GM12873 (cell line): ENCODE measurements at regions not wholly inside any gene's neighbourhood (a gene's known extent, or its start where the extent isn't known, plus 50 kb on each side); places are given as distances from the start of the nearest gene placed in this dataset.

Experiments used
- TF ChIP-seq, protein P1 (sequence below): IDR thresholded peaks from 2 replicates; pipeline ENCODE4 v1.5.1; 2012; ENCODE audit warnings: low read depth, mild to moderate bottlenecking, moderate library complexity, low read length, control low read depth; ENCODE audit not compliant: insufficient read depth; ENCODE audit errors: missing control alignments

GRCh38 chr13:74035896-74036295, 98.3 kb downstream of the KLF12 start:
- TF ChIP-seq, protein P1, sequence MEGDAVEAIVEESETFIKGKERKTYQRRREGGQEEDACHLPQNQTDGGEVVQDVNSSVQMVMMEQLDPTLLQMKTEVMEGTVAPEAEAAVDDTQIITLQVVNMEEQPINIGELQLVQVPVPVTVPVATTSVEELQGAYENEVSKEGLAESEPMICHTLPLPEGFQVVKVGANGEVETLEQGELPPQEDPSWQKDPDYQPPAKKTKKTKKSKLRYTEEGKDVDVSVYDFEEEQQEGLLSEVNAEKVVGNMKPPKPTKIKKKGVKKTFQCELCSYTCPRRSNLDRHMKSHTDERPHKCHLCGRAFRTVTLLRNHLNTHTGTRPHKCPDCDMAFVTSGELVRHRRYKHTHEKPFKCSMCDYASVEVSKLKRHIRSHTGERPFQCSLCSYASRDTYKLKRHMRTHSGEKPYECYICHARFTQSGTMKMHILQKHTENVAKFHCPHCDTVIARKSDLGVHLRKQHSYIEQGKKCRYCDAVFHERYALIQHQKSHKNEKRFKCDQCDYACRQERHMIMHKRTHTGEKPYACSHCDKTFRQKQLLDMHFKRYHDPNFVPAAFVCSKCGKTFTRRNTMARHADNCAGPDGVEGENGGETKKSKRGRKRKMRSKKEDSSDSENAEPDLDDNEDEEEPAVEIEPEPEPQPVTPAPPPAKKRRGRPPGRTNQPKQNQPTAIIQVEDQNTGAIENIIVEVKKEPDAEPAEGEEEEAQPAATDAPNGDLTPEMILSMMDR = no peak

GRCh38 chr13:74032325-74032724, 101.9 kb downstream of the KLF12 start:
- TF ChIP-seq, protein P1 = no peak

- TF ChIP-seq, protein P1 = no peak
Measured at GRCh38 chr13:74027161-74027779, 106.9 kb downstream of the KLF12 start.

- TF ChIP-seq, protein P1 = no peak
Measured at GRCh38 chr13:74026753-74027152, 107.5 kb downstream of the KLF12 start.

DNA sequence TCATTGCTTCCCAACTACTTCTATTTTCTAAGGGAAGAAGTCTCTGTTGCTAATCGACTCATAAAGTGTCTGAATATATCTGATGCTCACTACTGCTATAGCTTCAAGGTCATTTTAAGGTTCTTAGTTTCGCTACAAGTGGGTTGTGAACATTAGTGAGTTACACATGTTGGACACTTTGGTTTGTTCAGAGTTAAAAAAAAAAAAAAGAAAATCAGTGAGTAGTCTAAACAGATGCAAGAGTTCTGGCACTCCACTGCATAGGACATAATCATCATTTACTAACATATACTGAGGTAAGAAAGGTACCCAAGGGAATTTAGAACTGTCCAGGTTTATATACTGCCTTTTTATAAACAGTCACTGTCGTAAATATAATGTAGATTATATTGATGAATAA, 108.8 kb downstream of the KLF12 start:
- TF ChIP-seq, protein P1 = no peak

- TF ChIP-seq, protein P1 = no peak
Measured at GRCh38 chr13:74024856-74025255, 109.3 kb downstream of the KLF12 start.

GRCh38 chr13:74024314-74024713, 109.9 kb downstream of the KLF12 start:
- TF ChIP-seq, protein P1 = no peak
